Hepatocyte (in vitro differentiated cells): ENCODE measurements at regions not wholly inside any gene's neighbourhood (a gene's known extent, or its start where the extent isn't known, plus 50 kb on each side); places are given as distances from the start of the nearest gene placed in this dataset.

Experiments used
- DNase-seq: peaks from one replicate; pipeline ENCODE4 v3.0.0-alpha.2; 2016; ENCODE audit warnings: low spot score
- H2AFZ ChIP-seq: fragments of 200-600 bp; sonication (generic); 2 replicates; pipeline ENCODE4 v1.6.0; 2016; ENCODE audit warnings: antibody characterized with exemption, mild to moderate bottlenecking
- H3K27ac ChIP-seq: fragments of 200-600 bp; sonication (generic); 2 replicates; pipeline ENCODE4 v1.5.1; 2016; ENCODE audit warnings: mild to moderate bottlenecking
- H3K27me3 ChIP-seq: fragments of 200-600 bp; sonication (generic); 2 replicates; pipeline ENCODE4 v1.6.1; 2016
- H3K36me3 ChIP-seq: fragments of 200-600 bp; sonication (generic); replicated peaks from 2 replicates; pipeline ENCODE4 v1.5.1; 2016; ENCODE audit warnings: low read depth; ENCODE audit not compliant: insufficient read depth
- H3K4me1 ChIP-seq: fragments of 200-600 bp; sonication (generic); 2 replicates; pipeline ENCODE4 v1.5.1; 2016; ENCODE audit warnings: mild to moderate bottlenecking, moderate library complexity; ENCODE audit not compliant: insufficient read depth
- H3K4me2 ChIP-seq: fragments of 200-600 bp; sonication (generic); 2 replicates; pipeline ENCODE4 v1.6.0; 2016
- H3K4me3 ChIP-seq: fragments of 200-600 bp; sonication (generic); 2 replicates; pipeline ENCODE4 v1.5.1; 2016; ENCODE audit warnings: mild to moderate bottlenecking
- H3K79me2 ChIP-seq: fragments of 200-600 bp; sonication (generic); 2 replicates; pipeline ENCODE4 v1.6.0; 2017; ENCODE audit warnings: mild to moderate bottlenecking
- H3K9me2 ChIP-seq: fragments of 200-600 bp; sonication (generic); replicated peaks from 2 replicates; pipeline ENCODE4 v1.6.0; 2017; ENCODE audit warnings: mild to moderate bottlenecking; ENCODE audit not compliant: insufficient read depth
- H3K9me3 ChIP-seq: fragments of 200-600 bp; sonication (generic); 2 replicates; pipeline ENCODE4 v1.5.1; 2016; ENCODE audit warnings: low read depth, mild to moderate bottlenecking
- H4K20me1 ChIP-seq: fragments of 200-600 bp; sonication (generic); 2 replicates; pipeline ENCODE4 v1.6.0; 2016; ENCODE audit warnings: mild to moderate bottlenecking; ENCODE audit not compliant: insufficient read depth, poor library complexity, severe bottlenecking
- CTCF ChIP-seq: fragments of 200-600 bp; sonication (generic); IDR thresholded peaks from 2 replicates; pipeline ENCODE4 v1.5.1; 2016; ENCODE audit warnings: antibody characterized with exemption, mild to moderate bottlenecking; ENCODE audit not compliant: poor library complexity
- EZH2 ChIP-seq: fragments of 200-600 bp; sonication (generic); IDR thresholded peaks from 2 replicates; pipeline ENCODE4 v1.6.1; 2016; ENCODE audit warnings: antibody characterized with exemption, mild to moderate bottlenecking, borderline replicate concordance
- EZH2phosphoT487 ChIP-seq: fragments of 200-600 bp; sonication (generic); IDR thresholded peaks from one replicate; pipeline ENCODE4 v1.6.1; 2018; ENCODE audit warnings: antibody characterized with exemption, mild to moderate bottlenecking, low read depth, moderate library complexity; ENCODE audit not compliant: unreplicated experiment, severe bottlenecking
- WGBS: methylation state at CpG from one replicate; pipeline ENCODE4 v1.1.6; 2016; ENCODE audit warnings: low lambda C conversion rate; ENCODE audit errors: missing lambda C conversion rate; 5-methylcytosine and 5-hydroxymethylcytosine counted together

GRCh38 chr10:83656924-83657323 is 482.4 kb upstream of the GHITM start:
- Histone ChIP-seq H3K4me2 (no peak overlapping the region), H3K27me3 (no peaks in the 10 kb centered on the region), H3K79me2 (no peaks in the 10 kb centered on the region), H3K36me3 (no peaks in the 10 kb centered on the region), H3K9me3 (no peaks in the 10 kb centered on the region), H3K9me2 (no peaks in the 10 kb centered on the region), H4K20me1 (no peaks in the 10 kb centered on the region), H3K4me3 (no peak overlapping the region), H3K27ac (no peak overlapping the region), H2AFZ (no peak overlapping the region), H3K4me1 (no peaks in the 10 kb centered on the region)
- no peak for DNase-seq
- TF ChIP-seq EZH2phosphoT487, result no peak
- no peak for TF ChIP-seq EZH2
- TF ChIP-seq CTCF, result no peak

- Histone ChIP-seq H3K27ac (no peak overlapping the region), H4K20me1 (no peaks in the 10 kb centered on the region), H3K4me3 (no peak overlapping the region), H3K9me3 (no peaks in the 10 kb centered on the region), H3K9me2 (no peaks in the 10 kb centered on the region), H2AFZ (no peak overlapping the region), H3K79me2 (no peaks in the 10 kb centered on the region), H3K4me2 (no peak overlapping the region), H3K36me3 (no peaks in the 10 kb centered on the region), H3K27me3 (no peaks in the 10 kb centered on the region), H3K4me1 (no peaks in the 10 kb centered on the region)
- TF ChIP-seq EZH2 (no peak), CTCF (no peak)
- DNase-seq, result no peak
These were observed 481.8 kb upstream of the GHITM start for GRCh38 chr10:83657487-83657886.

- 95% methylated on average over 3 of the region's 3 CpGs for WGBS
- no peak overlapping the region for H3K4me3 ChIP-seq
- no peak overlapping the region for H3K27ac ChIP-seq
These were observed 475.4 kb upstream of the GHITM start for GRCh38 chr10:83663918-83664317.

More at GRCh38 chr10:83663918-83664317, 475.4 kb upstream of the GHITM start:
- no peaks in the 10 kb centered on the region for H3K9me2 ChIP-seq
- no peaks in the 10 kb centered on the region for H3K79me2 ChIP-seq
- H4K20me1 ChIP-seq, result no peaks in the 10 kb centered on the region
- no peaks in the 10 kb centered on the region for H3K36me3 ChIP-seq
- H3K4me1 ChIP-seq, result no peaks in the 10 kb centered on the region
- no peaks in the 10 kb centered on the region for H3K27me3 ChIP-seq
- no peak overlapping the region for H3K4me2 ChIP-seq
- TF ChIP-seq EZH2, result no peak
- no peak for TF ChIP-seq CTCF
- TF ChIP-seq EZH2phosphoT487, result no peak
- H2AFZ ChIP-seq, result no peak overlapping the region
- DNase-seq, result no peak
- H3K9me3 ChIP-seq, result no peaks in the 10 kb centered on the region
